Tibial artery (tissue), 4 donors: ENCODE measurements at regions not wholly inside any gene's neighbourhood (a gene's known extent, or its start where the extent isn't known, plus 50 kb on each side); places are given as distances from the start of the nearest gene placed in this dataset.

ENCODE experiments used
- DNase-seq, 2 donors: peaks; one replicate each; pipeline ENCODE4 v3.0.0-alpha.2; 2019
- H3K27ac ChIP-seq, 2 donors: fragments of 200-600 bp; sonication (generic) in 1 of 2; 1 replicate in 1 of 2; 2 replicates in 1 of 2; pipeline ENCODE4 v1.5.1; 2018 to 2019; ENCODE audit warnings: mild to moderate bottlenecking in 1 of 2
- H3K27me3 ChIP-seq, 2 donors: fragments of 200-600 bp; sonication (generic) in 1 of 2; one replicate each; pipeline versions ENCODE4 v1.5.1 to v1.6.0; 2016 to 2019
- H3K36me3 ChIP-seq, 3 donors: fragments of 200-600 bp; sonication (generic) in 2 of 3; one replicate each; pipeline ENCODE4 v1.5.1; 2016 to 2019; ENCODE audit warnings: mild to moderate bottlenecking in 2 of 3
- H3K4me1 ChIP-seq, 4 donors: fragments of 200-600 bp; sonication (generic) in 2 of 4; 1 replicate in 3 of 4; 2 replicates in 1 of 4; pipeline ENCODE4 v1.5.1; 2016 to 2019
- H3K4me3 ChIP-seq, 2 donors: fragments of 200-600 bp; sonication (generic) in 1 of 2; 1 replicate in 1 of 2; 2 replicates in 1 of 2; pipeline ENCODE4 v1.5.1; 2018 to 2019; ENCODE audit warnings: mild to moderate bottlenecking in 2 of 2
- H3K9me3 ChIP-seq, 3 donors: fragments of 200-600 bp; sonication (generic) in 1 of 3; one replicate each; pipeline ENCODE4 v1.5.1; 2016 to 2019
- CTCF ChIP-seq, 2 experiments: fragments of 200-600 bp in 1 of 2; fragments of 450-650 bp in 1 of 2; IDR thresholded peaks; one replicate each; pipeline ENCODE4 v1.5.1; 2017 to 2019; ENCODE audit warnings: antibody characterized with exemption in 2 of 2, mild to moderate bottlenecking in 1 of 2, moderate library complexity in 1 of 2
- intact Hi-C: fragments of 100-400 bp; cut with DNase I; formaldehyde crosslinking; loops from one replicate; pipeline ENCODE4 v1.15.0; 2023; ENCODE audit warnings: low total_unique reads

- Histone ChIP-seq H3K4me3 (no peak overlapping the region), H3K27ac (no peak overlapping the region), H3K4me1 (no peaks in the 10 kb centered on the region), H3K27me3 (peaks cover 0 to 9% of the 10 kb centered on the region in 2 donors), H3K36me3 (no peaks in the 10 kb centered on the region), H3K9me3 (peaks cover 0 to 8% (median 7%) of the 10 kb centered on the region in 3 donors)
- TF ChIP-seq CTCF (IDR thresholded peaks at IDR 0.05), result no peak
- no peak for DNase-seq
- intact Hi-C loops, result no loop called here
These were observed 152.8 kb upstream of the WSCD2 start for GRCh38 chr12:107976331-107976730.

GRCh38 chr12:107978201-107978600, 150.9 kb upstream of the WSCD2 start:
- no peak for DNase-seq

GRCh38 chr12:107978641-107979040, 150.4 kb upstream of the WSCD2 start:
- Histone ChIP-seq H3K36me3 (no peaks in the 10 kb centered on the region), H3K27me3 (peaks cover 0 to 17% of the 10 kb centered on the region in 2 donors), H3K4me3 (no peak overlapping the region), H3K4me1 (no peaks in the 10 kb centered on the region), H3K27ac (no peak overlapping the region), H3K9me3 (peaks cover 0 to 8% (median 7%) of the 10 kb centered on the region in 3 donors)
- DNase-seq, result no peak
- no peak for TF ChIP-seq CTCF (IDR thresholded peaks at IDR 0.05)
- intact Hi-C loops, result no loop called here

More at GRCh38 chr12:107978201-107978600, 150.9 kb upstream of the WSCD2 start:
- no peak overlapping the region for H3K27ac ChIP-seq
- no peaks in the 10 kb centered on the region for H3K36me3 ChIP-seq
- intact Hi-C loops, result no loop called here
- no peaks in the 10 kb centered on the region for H3K4me1 ChIP-seq
- H3K4me3 ChIP-seq, result no peak overlapping the region
- peaks cover 0 to 8% (median 7%) of the 10 kb centered on the region in 3 donors for H3K9me3 ChIP-seq
- no peak for TF ChIP-seq CTCF (IDR thresholded peaks at IDR 0.05)
- peaks cover 0 to 16% of the 10 kb centered on the region in 2 donors for H3K27me3 ChIP-seq

GRCh38 chr12:107983756-107984472, 145.2 kb upstream of the WSCD2 start:
- Histone ChIP-seq H3K4me3 (no peak overlapping the region), H3K36me3 (no peaks in the 10 kb centered on the region), H3K9me3 (no peaks in the 10 kb centered on the region), H3K27ac (no peak overlapping the region), H3K27me3 (peaks cover 0 to 15% of the 10 kb centered on the region in 2 donors), H3K4me1 (no peaks in the 10 kb centered on the region)
- TF ChIP-seq CTCF (IDR thresholded peaks at IDR 0.05), result no peak
- no peak for DNase-seq
- intact Hi-C loops, result no loop called here

GRCh38 chr12:107984973-107985372, 144.1 kb upstream of the WSCD2 start:
- no peak overlapping the region for H3K27ac ChIP-seq
- TF ChIP-seq CTCF (IDR thresholded peaks at IDR 0.05), result no peak
- no peak overlapping the region for H3K4me3 ChIP-seq
- peaks cover 0 to 15% of the 10 kb centered on the region in 2 donors for H3K27me3 ChIP-seq
- no peaks in the 10 kb centered on the region for H3K4me1 ChIP-seq
- intact Hi-C loops, result no loop called here
- DNase-seq, result no peak
- H3K36me3 ChIP-seq, result no peaks in the 10 kb centered on the region
- no peaks in the 10 kb centered on the region for H3K9me3 ChIP-seq
